ENCODE measurements at regions not wholly inside any gene's neighbourhood (a gene's known extent, or its start where the extent isn't known, plus 50 kb on each side); places are given as distances from the start of the nearest gene placed in this dataset.

DNA sequence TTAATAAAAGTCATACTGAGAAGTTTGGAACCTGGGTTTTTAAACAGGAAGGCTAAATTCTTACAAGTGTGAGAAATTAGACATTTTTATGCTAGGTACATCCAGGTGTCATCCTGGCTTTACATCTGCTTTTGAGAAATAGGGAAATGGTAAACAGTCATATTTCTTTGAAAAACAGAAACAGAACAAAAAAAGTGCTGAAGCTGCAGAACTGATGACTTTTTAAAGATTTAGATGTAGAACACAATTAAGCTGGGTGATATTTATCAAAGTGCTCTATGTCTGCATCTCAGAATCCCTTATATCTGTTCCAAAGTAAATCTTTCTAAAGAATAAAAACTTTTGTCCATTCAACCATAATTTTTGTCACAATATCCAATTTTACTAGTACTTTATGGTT lies 282.9 kb upstream of the ATXN7L3B start:
- TF ChIP-seq, protein P1, sequence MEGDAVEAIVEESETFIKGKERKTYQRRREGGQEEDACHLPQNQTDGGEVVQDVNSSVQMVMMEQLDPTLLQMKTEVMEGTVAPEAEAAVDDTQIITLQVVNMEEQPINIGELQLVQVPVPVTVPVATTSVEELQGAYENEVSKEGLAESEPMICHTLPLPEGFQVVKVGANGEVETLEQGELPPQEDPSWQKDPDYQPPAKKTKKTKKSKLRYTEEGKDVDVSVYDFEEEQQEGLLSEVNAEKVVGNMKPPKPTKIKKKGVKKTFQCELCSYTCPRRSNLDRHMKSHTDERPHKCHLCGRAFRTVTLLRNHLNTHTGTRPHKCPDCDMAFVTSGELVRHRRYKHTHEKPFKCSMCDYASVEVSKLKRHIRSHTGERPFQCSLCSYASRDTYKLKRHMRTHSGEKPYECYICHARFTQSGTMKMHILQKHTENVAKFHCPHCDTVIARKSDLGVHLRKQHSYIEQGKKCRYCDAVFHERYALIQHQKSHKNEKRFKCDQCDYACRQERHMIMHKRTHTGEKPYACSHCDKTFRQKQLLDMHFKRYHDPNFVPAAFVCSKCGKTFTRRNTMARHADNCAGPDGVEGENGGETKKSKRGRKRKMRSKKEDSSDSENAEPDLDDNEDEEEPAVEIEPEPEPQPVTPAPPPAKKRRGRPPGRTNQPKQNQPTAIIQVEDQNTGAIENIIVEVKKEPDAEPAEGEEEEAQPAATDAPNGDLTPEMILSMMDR (IDR thresholded peaks at IDR 0.05; ENCODE audit: poor library complexity): no peak
- TF ChIP-seq EZH2phosphoT487 (IDR thresholded peaks at IDR 0.05; ENCODE audit: low read depth, severe bottlenecking, unreplicated experiment) (no peak), EZH2 (IDR thresholded peaks at IDR 0.05; ENCODE audit: borderline replicate concordance) (no peak)

Data from hepatocyte (in vitro differentiated cells).